ENCODE measurements at regions not wholly inside any gene's neighbourhood (a gene's known extent, or its start where the extent isn't known, plus 50 kb on each side); places are given as distances from the start of the nearest gene placed in this dataset.

DNA sequence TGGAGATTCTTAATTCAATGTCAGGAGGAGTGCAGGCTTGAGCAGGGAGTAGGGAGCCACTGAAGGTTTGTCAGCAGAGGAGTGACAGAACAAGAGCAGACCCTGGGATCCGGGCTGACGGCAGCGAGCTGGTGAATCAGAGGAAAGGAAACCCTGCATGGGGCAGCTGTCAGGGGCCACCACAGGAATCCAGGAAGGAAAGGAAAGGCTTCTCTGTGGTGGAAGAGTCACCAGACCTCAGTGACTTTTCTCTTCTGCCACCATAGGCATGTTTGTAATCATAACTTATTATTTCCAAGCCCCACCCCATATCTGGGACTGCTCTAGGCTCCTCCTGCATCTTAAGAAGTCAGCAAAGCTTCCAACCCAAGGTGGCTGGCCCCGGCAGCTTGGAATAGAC, 150.9 kb downstream of the BCOR start:
- Histone ChIP-seq H3K9me3 (ENCODE audit: control insufficient read depth, low read length) (peaks cover 6% of the 10 kb centered on the region), H3K79me1 (replicated peaks; ENCODE audit: low read length, poor library complexity, severe bottlenecking) (no peaks in the 10 kb centered on the region), H3K18ac (ENCODE audit: low read depth in 1 of 2, low read length in 2 of 2) (peak overlapping the region in 1 of 2 experiments; percentile 57), H4K91ac (ENCODE audit: low read length) (no peak overlapping the region), H3K9ac (ENCODE audit: low read length) (no peak overlapping the region), H2BK5ac (ENCODE audit: low read depth, low read length, poor library complexity, severe bottlenecking) (no peak overlapping the region), H3K23ac (ENCODE audit: low read length in 2 of 2) (no peak overlapping the region), H2AK5ac (ENCODE audit: low read length, severe bottlenecking) (no peak overlapping the region), H2BK12ac (ENCODE audit: low read length in 2 of 2) (no peak overlapping the region), H3K4me3 (ENCODE audit: insufficient read depth in 1 of 2, low read depth in 1 of 2, low read length in 2 of 2) (no peak overlapping the region), H2BK120ac (ENCODE audit: low read depth, low read length) (no peak overlapping the region), H3K4me2 (ENCODE audit: low read length, poor library complexity, severe bottlenecking) (no peak overlapping the region), H2AFZ (ENCODE audit: low read depth, low read length) (no peak overlapping the region), H3K27me3 (ENCODE audit: control insufficient read depth in 1 of 2, insufficient read depth in 1 of 2, low read length in 2 of 2) (peaks cover 0 to 32% of the 10 kb centered on the region in 2 experiments), H2BK15ac (ENCODE audit: low read depth, poor library complexity, severe bottlenecking) (no peak overlapping the region), H3K14ac (ENCODE audit: low read length in 2 of 2) (no peak overlapping the region), H3K27ac (ENCODE audit: low read length, poor library complexity, severe bottlenecking) (no peak overlapping the region), H3K36me3 (ENCODE audit: control insufficient read depth in 1 of 2, insufficient read depth in 2 of 2, low read depth in 1 of 2, low read length in 2 of 2) (no peaks in the 10 kb centered on the region), H3K4me1 (ENCODE audit: control insufficient read depth, insufficient read depth, low read depth, low read length) (peaks cover 19% of the 10 kb centered on the region), H4K8ac (ENCODE audit: low read length) (no peak overlapping the region), H3K4ac (ENCODE audit: low read depth in 1 of 2, low read length in 2 of 2) (no peak overlapping the region)
- DNase-seq: peak; percentile 89
- 83% methylated on average over 1 of the region's 4 CpGs for WGBS

DNA sequence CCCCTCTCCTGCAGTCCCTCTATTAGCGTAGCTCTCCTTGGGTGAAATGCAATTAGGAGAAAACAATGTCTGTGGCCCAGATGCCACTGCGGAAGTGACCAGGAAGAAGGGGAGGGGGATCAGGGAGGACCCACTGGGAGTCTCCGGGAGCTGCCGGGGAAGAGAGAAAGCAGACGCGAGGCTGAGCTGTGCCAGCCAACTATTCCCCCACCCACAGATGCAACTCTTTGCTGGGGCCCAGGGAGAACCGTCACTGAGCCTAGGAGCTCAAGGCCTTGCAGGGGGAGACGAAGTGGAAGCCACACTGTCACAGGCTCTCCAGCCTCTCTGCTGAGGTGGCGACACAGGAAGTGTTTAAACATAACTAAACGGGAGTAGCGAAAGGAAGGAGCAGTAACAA, 149.2 kb downstream of the BCOR start:
- Histone ChIP-seq H3K27me3 (ENCODE audit: control insufficient read depth in 1 of 2, insufficient read depth in 1 of 2, low read length in 2 of 2) (peaks cover 0 to 40% of the 10 kb centered on the region in 2 experiments), H3K4me2 (ENCODE audit: low read length, poor library complexity, severe bottlenecking) (no peak overlapping the region), H2AFZ (ENCODE audit: low read depth, low read length) (peak overlapping the region; percentile 76), H2AK5ac (ENCODE audit: low read length, severe bottlenecking) (peak overlapping the region; percentile 36), H3K36me3 (ENCODE audit: control insufficient read depth in 1 of 2, insufficient read depth in 2 of 2, low read depth in 1 of 2, low read length in 2 of 2) (no peaks in the 10 kb centered on the region), H2BK12ac (ENCODE audit: low read length in 2 of 2) (peak overlapping the region in 1 of 2 experiments; percentile 78), H4K91ac (ENCODE audit: low read length) (peak overlapping the region; percentile 72), H3K4me1 (ENCODE audit: control insufficient read depth, insufficient read depth, low read depth, low read length) (peaks cover 12% of the 10 kb centered on the region), H3K14ac (ENCODE audit: low read length in 2 of 2) (peak overlapping the region in 1 of 2 experiments; percentile 8), H3K18ac (ENCODE audit: low read depth in 1 of 2, low read length in 2 of 2) (peak overlapping the region in 1 of 2 experiments; percentile 76), H4K8ac (ENCODE audit: low read length) (peak overlapping the region; percentile 98), H2BK5ac (ENCODE audit: low read depth, low read length, poor library complexity, severe bottlenecking) (no peak overlapping the region), H3K27ac (ENCODE audit: low read length, poor library complexity, severe bottlenecking) (no peak overlapping the region), H3K23ac (ENCODE audit: low read length in 2 of 2) (no peak overlapping the region), H3K9ac (ENCODE audit: low read length) (no peak overlapping the region), H3K4ac (ENCODE audit: low read depth in 1 of 2, low read length in 2 of 2) (peak overlapping the region in 1 of 2 experiments; percentile 69), H2BK15ac (ENCODE audit: low read depth, poor library complexity, severe bottlenecking) (no peak overlapping the region), H3K79me1 (replicated peaks; ENCODE audit: low read length, poor library complexity, severe bottlenecking) (no peaks in the 10 kb centered on the region), H3K9me3 (ENCODE audit: control insufficient read depth, low read length) (peaks cover 6% of the 10 kb centered on the region), H3K4me3 (ENCODE audit: insufficient read depth in 1 of 2, low read depth in 1 of 2, low read length in 2 of 2) (no peak overlapping the region), H2BK120ac (ENCODE audit: low read depth, low read length) (peak overlapping the region; percentile 87)
- WGBS: 7% methylated on average over 5 of the region's 11 CpGs
- DNase-seq: no peak

DNA sequence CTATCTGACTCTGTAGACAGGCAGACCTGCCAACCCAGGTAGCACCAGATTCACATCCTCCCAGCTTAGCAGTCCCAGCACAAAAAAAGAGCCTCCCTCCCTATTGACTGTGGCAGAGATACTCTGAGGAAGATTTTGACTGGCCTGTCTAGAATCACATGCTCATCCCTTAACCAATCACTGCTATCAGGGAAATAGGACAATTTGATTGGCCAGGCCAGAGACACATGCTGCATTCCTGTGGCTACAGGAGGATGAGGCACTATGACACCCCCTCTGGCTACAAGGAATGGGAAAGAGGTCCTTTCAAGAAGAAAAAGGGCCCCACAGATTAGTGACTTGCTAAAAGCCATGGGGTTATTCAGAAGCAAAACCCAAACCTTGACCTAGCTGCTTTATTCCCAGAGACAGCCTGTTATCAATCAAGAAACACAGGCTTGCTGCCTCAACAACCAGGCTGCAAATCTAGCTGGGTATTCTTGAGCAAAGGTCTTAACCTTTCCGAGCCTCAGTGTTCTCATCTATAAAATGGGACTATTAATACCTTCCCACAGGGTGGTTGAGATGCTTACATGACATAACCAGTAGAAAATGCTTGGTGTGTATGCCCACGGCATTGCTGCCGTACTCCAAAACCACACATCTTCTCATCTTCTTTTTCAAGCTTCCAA, 147.6 kb downstream of the BCOR start:
- H3K9ac ChIP-seq (ENCODE audit: low read length): no peak overlapping the region
- H3K4me1 ChIP-seq (ENCODE audit: control insufficient read depth, insufficient read depth, low read depth, low read length): peaks cover 20% of the 10 kb centered on the region
- no peaks in the 10 kb centered on the region for H3K79me1 ChIP-seq (replicated peaks; ENCODE audit: low read length, poor library complexity, severe bottlenecking)
- H4K91ac ChIP-seq (ENCODE audit: low read length): no peak overlapping the region
- H3K27me3 ChIP-seq (ENCODE audit: control insufficient read depth in 1 of 2, insufficient read depth in 1 of 2, low read length in 2 of 2): peaks cover 0 to 43% of the 10 kb centered on the region in 2 experiments
- H3K4ac ChIP-seq (ENCODE audit: low read depth in 1 of 2, low read length in 2 of 2): no peak overlapping the region
- H3K23ac ChIP-seq (ENCODE audit: low read length in 2 of 2): no peak overlapping the region
- no peaks in the 10 kb centered on the region for H3K36me3 ChIP-seq (ENCODE audit: control insufficient read depth in 1 of 2, insufficient read depth in 2 of 2, low read depth in 1 of 2, low read length in 2 of 2)
- no peak overlapping the region for H2AK5ac ChIP-seq (ENCODE audit: low read length, severe bottlenecking)
- WGBS: 93% methylated on average over 3 of the region's 3 CpGs
- no peak overlapping the region for H2BK15ac ChIP-seq (ENCODE audit: low read depth, poor library complexity, severe bottlenecking)
- peaks cover 6% of the 10 kb centered on the region for H3K9me3 ChIP-seq (ENCODE audit: control insufficient read depth, low read length)
- H2BK120ac ChIP-seq (ENCODE audit: low read depth, low read length): no peak overlapping the region
- H3K4me3 ChIP-seq (ENCODE audit: insufficient read depth in 1 of 2, low read depth in 1 of 2, low read length in 2 of 2): no peak overlapping the region
- H2AFZ ChIP-seq (ENCODE audit: low read depth, low read length): no peak overlapping the region
- no peak overlapping the region for H3K4me2 ChIP-seq (ENCODE audit: low read length, poor library complexity, severe bottlenecking)
- no peak overlapping the region for H3K14ac ChIP-seq (ENCODE audit: low read length in 2 of 2)
- no peak overlapping the region for H3K27ac ChIP-seq (ENCODE audit: low read length, poor library complexity, severe bottlenecking)
- H4K8ac ChIP-seq (ENCODE audit: low read length): no peak overlapping the region
- DNase-seq: peak; percentile 27
- no peak overlapping the region for H2BK5ac ChIP-seq (ENCODE audit: low read depth, low read length, poor library complexity, severe bottlenecking)
- no peak overlapping the region for H2BK12ac ChIP-seq (ENCODE audit: low read length in 2 of 2)
- H3K18ac ChIP-seq (ENCODE audit: low read depth in 1 of 2, low read length in 2 of 2): no peak overlapping the region

DNA sequence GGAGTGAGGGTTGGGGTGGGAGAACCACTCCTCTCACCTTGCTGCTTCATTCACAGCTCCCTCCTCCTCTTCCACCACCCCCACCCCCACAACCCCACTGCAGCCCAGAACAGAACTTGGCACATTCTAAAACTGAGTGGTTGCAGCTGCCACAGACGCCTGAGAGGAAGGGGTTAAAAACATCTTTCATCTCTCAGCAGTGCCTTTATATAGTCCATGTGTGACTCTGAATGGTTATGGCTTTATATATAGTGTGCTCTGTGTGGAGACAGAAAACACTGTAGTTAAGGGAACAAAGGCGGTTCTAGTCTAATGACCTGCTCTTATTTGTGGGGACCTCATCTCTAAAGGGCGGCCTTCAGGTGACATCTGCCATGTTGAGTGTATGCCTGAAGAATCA, 144.8 kb downstream of the BCOR start:
- H2BK12ac ChIP-seq (ENCODE audit: low read length in 2 of 2): no peak overlapping the region
- no peak overlapping the region for H4K91ac ChIP-seq (ENCODE audit: low read length)
- H3K4me1 ChIP-seq (ENCODE audit: control insufficient read depth, insufficient read depth, low read depth, low read length): peaks cover 18% of the 10 kb centered on the region

More for the DNA sequence above, 144.8 kb downstream of the BCOR start:
- DNase-seq: no peak
- 100% methylated on average over 1 of the region's 3 CpGs for WGBS
- Histone ChIP-seq H2AK5ac (ENCODE audit: low read length, severe bottlenecking) (no peak overlapping the region), H3K27ac (ENCODE audit: low read length, poor library complexity, severe bottlenecking) (no peak overlapping the region), H3K23ac (ENCODE audit: low read length in 2 of 2) (no peak overlapping the region), H3K14ac (ENCODE audit: low read length in 2 of 2) (no peak overlapping the region), H3K4me2 (ENCODE audit: low read length, poor library complexity, severe bottlenecking) (no peak overlapping the region), H3K27me3 (ENCODE audit: control insufficient read depth in 1 of 2, insufficient read depth in 1 of 2, low read length in 2 of 2) (peaks cover 0 to 58% of the 10 kb centered on the region in 2 experiments), H3K4me3 (ENCODE audit: insufficient read depth in 1 of 2, low read depth in 1 of 2, low read length in 2 of 2) (no peak overlapping the region), H3K79me1 (replicated peaks; ENCODE audit: low read length, poor library complexity, severe bottlenecking) (no peaks in the 10 kb centered on the region), H2AFZ (ENCODE audit: low read depth, low read length) (no peak overlapping the region), H3K9me3 (ENCODE audit: control insufficient read depth, low read length) (peaks cover 6% of the 10 kb centered on the region), H2BK5ac (ENCODE audit: low read depth, low read length, poor library complexity, severe bottlenecking) (no peak overlapping the region), H4K8ac (ENCODE audit: low read length) (no peak overlapping the region), H2BK15ac (ENCODE audit: low read depth, poor library complexity, severe bottlenecking) (no peak overlapping the region), H2BK120ac (ENCODE audit: low read depth, low read length) (no peak overlapping the region), H3K4ac (ENCODE audit: low read depth in 1 of 2, low read length in 2 of 2) (peak overlapping the region in 1 of 2 experiments; percentile 16), H3K36me3 (ENCODE audit: control insufficient read depth in 1 of 2, insufficient read depth in 2 of 2, low read depth in 1 of 2, low read length in 2 of 2) (no peaks in the 10 kb centered on the region), H3K9ac (ENCODE audit: low read length) (no peak overlapping the region), H3K18ac (ENCODE audit: low read depth in 1 of 2, low read length in 2 of 2) (peak overlapping the region in 1 of 2 experiments; percentile 8)
